ENCODE measurements at regions not wholly inside any gene's neighbourhood (a gene's known extent, or its start where the extent isn't known, plus 50 kb on each side); places are given as distances from the start of the nearest gene placed in this dataset.

DNA sequence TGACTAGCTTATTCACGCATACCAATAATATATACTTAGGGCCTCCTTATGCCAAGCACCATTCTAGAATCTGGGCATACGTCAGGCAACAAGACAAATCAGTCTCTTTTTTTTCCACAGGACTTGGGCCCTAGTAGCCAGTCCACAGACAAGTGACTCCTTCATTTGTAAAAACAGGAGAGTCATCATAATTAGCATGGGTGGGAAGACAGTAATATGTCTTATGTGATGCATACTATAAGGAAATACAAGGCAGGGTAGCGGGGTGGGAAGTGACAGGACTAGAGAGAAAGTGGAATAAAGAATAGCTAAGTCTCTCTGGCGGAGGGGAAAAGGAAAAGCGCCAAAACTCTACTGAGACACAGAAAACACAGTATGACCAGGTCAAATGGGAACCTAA lies 439.6 kb upstream of the MDFIC2 start:
- no peak for DNase-seq
- H3K27ac ChIP-seq (ENCODE audit: low read depth in 1 of 2, low read length in 2 of 2), result no peak overlapping the region
- no peaks in the 10 kb centered on the region for H3K27me3 ChIP-seq (ENCODE audit: control insufficient read depth in 2 of 2, insufficient read depth in 2 of 2, low read length in 2 of 2)
- Mint-ChIP-seq H3K4me3 (no peak overlapping the region), H3K4me1 (peaks cover 15% of the 10 kb centered on the region), H3K27me3 (ENCODE audit: low read depth in 3 of 3) (peaks cover 0 to 2% (median 2%) of the 10 kb centered on the region in 3 donors), H3K36me3 (no peaks in the 10 kb centered on the region), H3K27ac (no peak overlapping the region), H3K9me3 (peaks cover 3 to 13% (median 6%) of the 10 kb centered on the region in 7 donors)
- H3K4me3 ChIP-seq (replicated peaks in 1 of 3; ENCODE audit: low read depth in 2 of 3, low read length in 3 of 3), result no peak overlapping the region
- TF ChIP-seq, protein P1, sequence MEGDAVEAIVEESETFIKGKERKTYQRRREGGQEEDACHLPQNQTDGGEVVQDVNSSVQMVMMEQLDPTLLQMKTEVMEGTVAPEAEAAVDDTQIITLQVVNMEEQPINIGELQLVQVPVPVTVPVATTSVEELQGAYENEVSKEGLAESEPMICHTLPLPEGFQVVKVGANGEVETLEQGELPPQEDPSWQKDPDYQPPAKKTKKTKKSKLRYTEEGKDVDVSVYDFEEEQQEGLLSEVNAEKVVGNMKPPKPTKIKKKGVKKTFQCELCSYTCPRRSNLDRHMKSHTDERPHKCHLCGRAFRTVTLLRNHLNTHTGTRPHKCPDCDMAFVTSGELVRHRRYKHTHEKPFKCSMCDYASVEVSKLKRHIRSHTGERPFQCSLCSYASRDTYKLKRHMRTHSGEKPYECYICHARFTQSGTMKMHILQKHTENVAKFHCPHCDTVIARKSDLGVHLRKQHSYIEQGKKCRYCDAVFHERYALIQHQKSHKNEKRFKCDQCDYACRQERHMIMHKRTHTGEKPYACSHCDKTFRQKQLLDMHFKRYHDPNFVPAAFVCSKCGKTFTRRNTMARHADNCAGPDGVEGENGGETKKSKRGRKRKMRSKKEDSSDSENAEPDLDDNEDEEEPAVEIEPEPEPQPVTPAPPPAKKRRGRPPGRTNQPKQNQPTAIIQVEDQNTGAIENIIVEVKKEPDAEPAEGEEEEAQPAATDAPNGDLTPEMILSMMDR (IDR thresholded peaks at IDR 0.05), result no peak
- no peaks in the 10 kb centered on the region for H3K79me2 ChIP-seq (ENCODE audit: insufficient read depth, low read length)
- no peaks in the 10 kb centered on the region for H3K9me3 ChIP-seq (replicated peaks in 1 of 2; ENCODE audit: control insufficient read depth in 1 of 2, insufficient read depth in 1 of 2, low read length in 2 of 2)
- H3K9ac ChIP-seq (ENCODE audit: insufficient read depth, low read length, poor library complexity, severe bottlenecking), result no peak overlapping the region
- intact Hi-C loops (cut with micrococcal nuclease), result no loop called here
- H4K20me1 ChIP-seq (ENCODE audit: insufficient read depth, low read length), result no peaks in the 10 kb centered on the region
- no peaks in the 10 kb centered on the region for H3K36me3 ChIP-seq (replicated peaks in 1 of 2; ENCODE audit: control insufficient read depth in 1 of 2, insufficient read depth in 2 of 2, low read length in 2 of 2)
- WGBS (ENCODE audit: insufficient coverage), result 92% methylated on average over 2 of the region's 5 CpGs
- no peak overlapping the region for H3K4me2 ChIP-seq (replicated peaks; ENCODE audit: extremely low read depth, low read length, poor library complexity, severe bottlenecking)
- no peak overlapping the region for H2AFZ ChIP-seq (ENCODE audit: insufficient read depth, low read depth, low read length, poor library complexity, severe bottlenecking)
- H3K4me1 ChIP-seq (ENCODE audit: control insufficient read depth in 1 of 2, insufficient read depth in 2 of 2, low read length in 2 of 2), result peaks cover 12 to 14% of the 10 kb centered on the region in 2 donors

DNA sequence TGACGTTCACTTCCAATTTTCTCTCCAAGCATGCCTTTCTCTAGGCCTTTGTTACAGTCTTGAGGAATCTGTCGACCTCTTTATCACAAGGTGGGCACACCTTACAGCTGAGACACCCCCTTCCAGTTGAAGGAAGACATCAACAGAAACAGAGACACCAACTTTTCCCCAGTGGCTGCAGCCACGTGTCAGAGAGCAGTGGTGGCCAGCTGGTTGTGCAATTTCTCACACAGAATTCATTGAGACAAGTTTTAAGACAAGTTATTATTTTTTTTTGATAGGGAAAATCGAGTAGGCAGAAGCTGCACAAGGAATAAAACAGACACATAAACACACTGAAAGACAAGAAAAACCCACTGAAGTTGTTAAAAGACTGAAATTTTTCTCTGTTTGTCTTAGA lies 436.7 kb upstream of the MDFIC2 start:
- no peak for DNase-seq
- Histone ChIP-seq H3K4me2 (replicated peaks; ENCODE audit: extremely low read depth, low read length, poor library complexity, severe bottlenecking) (no peak overlapping the region), H3K79me2 (ENCODE audit: insufficient read depth, low read length) (no peaks in the 10 kb centered on the region), H3K9me3 (replicated peaks in 1 of 2; ENCODE audit: control insufficient read depth in 1 of 2, insufficient read depth in 1 of 2, low read length in 2 of 2) (no peaks in the 10 kb centered on the region), H3K27me3 (ENCODE audit: control insufficient read depth in 2 of 2, insufficient read depth in 2 of 2, low read length in 2 of 2) (no peaks in the 10 kb centered on the region), H3K36me3 (replicated peaks in 1 of 2; ENCODE audit: control insufficient read depth in 1 of 2, insufficient read depth in 2 of 2, low read length in 2 of 2) (no peaks in the 10 kb centered on the region), H4K20me1 (ENCODE audit: insufficient read depth, low read length) (no peaks in the 10 kb centered on the region), H3K4me3 (replicated peaks in 1 of 3; ENCODE audit: low read depth in 2 of 3, low read length in 3 of 3) (no peak overlapping the region), H3K4me1 (ENCODE audit: control insufficient read depth in 1 of 2, insufficient read depth in 2 of 2, low read length in 2 of 2) (peaks cover 5 to 7% of the 10 kb centered on the region in 2 donors), H3K27ac (ENCODE audit: low read depth in 1 of 2, low read length in 2 of 2) (no peak overlapping the region), H3K9ac (ENCODE audit: insufficient read depth, low read length, poor library complexity, severe bottlenecking) (no peak overlapping the region), H2AFZ (ENCODE audit: insufficient read depth, low read depth, low read length, poor library complexity, severe bottlenecking) (no peak overlapping the region)
- intact Hi-C loops (cut with micrococcal nuclease), result no loop called here
- Mint-ChIP-seq H3K27ac (no peak overlapping the region), H3K27me3 (ENCODE audit: low read depth in 3 of 3) (peaks cover 1 to 2% (median 2%) of the 10 kb centered on the region in 3 donors), H3K36me3 (no peaks in the 10 kb centered on the region), H3K9me3 (peaks cover 3 to 15% (median 8%) of the 10 kb centered on the region in 7 donors), H3K4me1 (peaks cover 7% of the 10 kb centered on the region), H3K4me3 (no peak overlapping the region)
- TF ChIP-seq, protein P1 (IDR thresholded peaks at IDR 0.05), result no peak
- WGBS (ENCODE audit: insufficient coverage), result 100% methylated on average over 1 of the region's 4 CpGs
